ENCODE measurements at regions not wholly inside any gene's neighbourhood (a gene's known extent, or its start where the extent isn't known, plus 50 kb on each side); places are given as distances from the start of the nearest gene placed in this dataset.
"Not testable (repeated sequence)": the region's sequence is repeated elsewhere in the genome, so short reads cannot be mapped to it uniquely, and the experiment has no call there.

DNA sequence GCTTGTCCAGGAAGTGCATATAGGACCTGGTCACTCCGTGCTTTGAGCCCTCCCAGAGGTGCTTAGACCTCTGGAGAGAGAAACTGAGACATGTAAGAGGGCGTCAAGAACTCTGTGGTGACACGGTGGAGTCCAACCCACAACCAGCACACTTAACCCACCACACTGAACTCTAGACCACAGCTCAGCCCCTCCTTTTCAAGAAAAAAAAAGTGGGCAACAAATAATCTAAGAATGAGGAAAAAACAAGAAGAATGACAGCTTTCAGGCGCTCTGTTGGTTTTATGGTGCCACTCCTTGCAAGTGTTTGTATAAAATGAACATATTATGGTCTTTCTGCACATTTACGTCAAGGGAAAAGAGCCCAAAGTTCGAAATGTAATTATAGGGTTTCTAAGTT, 50.2 kb upstream of the SNAPC3 start:
- FAIRE-seq (no peak), DNase-seq (ENCODE audit: low spot score) (no peak)

DNA sequence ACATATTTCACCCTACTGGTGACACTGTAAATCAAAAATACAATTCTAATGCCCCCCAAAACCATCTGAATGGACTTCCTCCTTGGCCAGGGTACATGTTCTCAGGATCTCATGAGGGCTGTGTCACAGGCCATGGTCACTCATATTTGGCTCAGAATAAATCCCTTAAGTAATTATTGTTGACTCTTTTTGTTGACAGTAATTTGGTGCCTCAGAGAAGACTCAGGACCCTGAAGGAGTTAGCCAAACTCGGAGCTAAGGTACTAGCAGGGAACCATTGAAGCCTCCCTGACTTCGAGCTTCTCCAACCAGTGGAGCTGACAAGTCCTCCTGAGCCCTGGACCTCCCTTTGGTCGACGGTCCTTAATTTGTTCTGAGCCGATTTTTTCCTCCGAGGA, 51.2 kb upstream of the SNAPC3 start:
- FAIRE-seq (no peak), DNase-seq (ENCODE audit: low spot score) (no peak)

DNA sequence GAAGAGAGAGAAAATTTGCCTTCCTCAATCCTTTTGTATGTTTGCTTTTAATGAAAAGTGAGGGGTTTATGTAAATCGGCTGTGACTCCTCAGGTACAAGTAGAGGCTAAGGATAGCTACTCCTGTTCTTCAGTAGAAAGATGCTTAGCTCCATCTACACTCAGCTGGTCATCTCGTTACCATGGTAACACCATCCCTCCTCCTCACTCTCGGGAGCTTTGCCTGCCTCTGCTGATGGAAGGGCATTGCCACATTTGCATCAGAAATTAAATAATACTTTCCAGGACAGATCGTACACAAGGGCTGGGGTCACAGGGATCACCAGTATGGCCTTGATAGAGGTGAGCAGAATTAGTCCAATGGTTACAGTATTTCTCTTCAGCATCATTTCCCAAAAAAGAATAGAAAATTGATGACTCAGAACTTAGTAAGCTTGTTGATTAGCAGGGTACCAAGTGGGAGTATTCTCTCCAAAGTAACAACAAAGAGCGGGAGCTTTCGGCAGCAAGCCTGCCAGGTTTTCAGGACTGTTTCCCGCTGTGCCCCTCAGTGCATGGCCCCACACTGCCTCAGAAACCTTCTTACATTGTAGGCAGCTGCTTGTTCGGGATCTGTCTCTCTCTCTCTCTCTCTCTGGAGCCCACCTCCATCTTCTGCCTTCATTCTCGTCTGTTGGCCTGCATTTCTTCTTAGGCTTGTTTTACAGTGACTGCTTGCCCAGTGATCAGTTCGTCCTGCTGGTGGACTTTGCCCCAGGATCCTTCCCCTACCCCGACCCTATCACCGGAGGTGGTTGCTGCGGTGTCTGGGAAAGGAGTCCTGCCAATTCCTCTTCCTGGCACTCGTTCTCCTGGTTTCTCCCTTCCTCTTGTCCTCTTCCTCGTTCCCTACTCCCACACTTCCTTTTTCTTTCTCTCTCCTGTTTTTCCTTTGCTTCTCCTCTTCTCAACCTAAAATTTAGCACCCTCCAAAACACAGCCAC, 51.9 kb upstream of the SNAPC3 start:
- FAIRE-seq (no peak), DNase-seq (ENCODE audit: low spot score) (no peak)

DNA sequence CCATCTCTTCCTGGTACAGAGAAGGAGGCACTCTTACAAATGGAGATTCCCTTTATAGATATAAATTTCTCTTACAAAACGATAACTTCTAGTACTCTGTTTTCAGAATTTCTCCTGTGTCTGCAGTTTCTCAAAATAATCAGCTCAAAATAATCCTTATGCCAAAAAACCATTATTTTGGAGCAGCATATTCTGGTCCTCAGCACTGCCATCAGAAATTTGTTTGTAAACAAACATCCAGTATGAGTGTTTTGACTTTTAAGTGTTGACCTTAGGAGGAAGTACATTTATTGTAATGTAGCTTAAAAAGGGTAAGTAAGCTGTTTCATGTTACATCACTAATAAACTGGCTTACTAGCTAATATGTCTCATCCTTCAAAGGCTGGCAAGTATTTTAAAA, 52.8 kb upstream of the SNAPC3 start:
- peak; percentile 0 for DNase-seq (ENCODE audit: low spot score)
- FAIRE-seq, result no peak

DNA sequence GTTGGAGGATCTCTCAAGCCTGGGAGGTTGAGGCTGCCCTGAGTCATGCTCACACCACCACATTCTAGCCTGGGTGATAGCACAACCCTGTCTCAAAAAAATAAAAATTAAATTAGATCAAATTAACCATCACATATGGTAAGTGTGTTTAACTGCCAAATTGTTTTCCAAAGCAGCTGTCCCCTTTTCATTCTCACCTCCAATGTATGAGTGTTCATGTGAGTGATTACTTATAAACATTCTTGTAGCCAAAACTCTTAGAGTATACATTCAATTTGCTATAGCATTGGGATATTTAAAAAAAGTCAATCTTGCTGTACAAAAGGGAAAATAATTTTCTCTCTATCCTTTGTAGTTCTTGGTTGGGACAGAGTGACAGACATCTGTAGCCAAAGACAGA, 53.4 kb upstream of the SNAPC3 start:
- FAIRE-seq, result no peak

DNA sequence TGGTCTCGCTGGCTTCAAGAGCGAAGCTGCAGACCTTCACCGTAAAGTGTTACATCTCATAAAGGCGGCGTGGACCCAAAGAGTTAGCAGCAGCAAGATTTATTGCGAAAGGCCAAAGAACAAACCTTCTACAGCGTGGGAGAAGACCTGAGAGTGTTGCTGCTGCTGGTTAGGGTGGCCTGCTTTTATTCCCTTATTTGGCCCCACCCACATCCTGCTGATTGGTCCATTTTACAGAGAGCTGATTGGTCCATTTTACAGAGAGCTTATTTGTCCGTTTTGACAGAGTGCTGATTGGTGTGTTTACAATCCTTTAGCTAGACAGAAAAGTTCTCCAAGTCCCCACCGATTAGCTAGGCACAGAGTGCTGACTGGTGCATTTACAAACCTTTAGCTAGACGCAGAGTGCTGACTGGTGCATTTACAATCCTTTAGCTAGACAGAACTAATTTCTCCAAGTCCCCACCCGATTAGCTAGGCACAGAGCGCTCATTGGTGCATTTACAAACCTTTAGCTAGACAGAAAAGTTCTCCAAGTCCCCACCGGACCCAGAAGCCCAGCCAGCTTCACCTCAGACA, 57.6 kb upstream of the SNAPC3 start:
- FAIRE-seq; DNase-seq (ENCODE audit: low spot score): not testable (repeated sequence)

More for the DNA sequence above, 53.4 kb upstream of the SNAPC3 start:
- DNase-seq (ENCODE audit: low spot score), result no peak

DNA sequence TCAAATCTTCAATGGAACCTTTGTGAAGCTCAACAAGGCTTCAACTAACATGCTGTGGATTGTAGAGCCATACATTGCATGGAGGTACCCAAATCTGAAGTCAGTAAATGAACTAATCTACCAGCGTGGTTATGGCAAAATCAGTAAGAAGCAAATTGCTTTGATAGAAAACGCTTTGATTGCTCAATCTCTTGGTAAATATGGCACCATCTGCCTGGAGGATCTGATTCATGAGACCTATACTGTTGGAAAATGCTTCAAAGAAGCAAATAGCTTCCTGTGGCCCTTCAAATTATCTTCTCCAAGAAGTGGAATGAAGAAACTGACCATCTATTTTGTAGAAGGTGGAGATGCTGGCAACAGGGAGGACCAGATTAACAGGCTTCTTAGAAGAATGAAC, 54.7 kb upstream of the TTC39B start:
- DNase-seq (ENCODE audit: low spot score) (no peak), FAIRE-seq (no peak)

DNA sequence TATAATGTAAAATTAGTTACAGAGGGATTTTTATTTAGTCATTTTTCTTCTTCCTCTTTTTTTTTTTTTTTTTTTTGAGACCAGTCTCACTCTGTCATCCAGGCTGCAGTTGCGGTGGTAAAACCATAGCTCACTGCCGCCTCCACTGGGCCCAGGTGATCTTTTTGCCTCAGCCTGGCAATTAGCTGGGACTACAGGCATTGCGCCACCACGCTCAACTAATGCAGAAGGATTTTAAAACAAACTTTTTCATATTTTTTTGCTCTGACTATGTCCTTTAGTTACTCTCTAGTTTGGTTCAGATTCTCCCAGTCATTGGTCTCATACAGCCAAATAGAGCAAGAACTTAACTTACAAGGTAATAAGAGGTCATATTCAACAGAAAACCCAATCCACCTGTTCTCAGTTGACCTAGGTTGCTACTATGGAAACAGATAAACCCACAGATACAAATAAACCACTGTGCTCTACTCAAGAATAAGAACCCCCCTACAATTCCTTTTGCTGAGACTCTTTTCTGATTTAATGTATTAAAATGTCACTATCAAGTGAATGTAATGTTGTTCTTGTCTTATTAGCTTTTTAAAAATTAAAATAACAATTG, 50.1 kb upstream of the TTC39B start:
- FAIRE-seq (no peak), DNase-seq (ENCODE audit: low spot score) (no peak)
